K562 (cell line): ENCODE measurements at regions not wholly inside any gene's neighbourhood (a gene's known extent, or its start where the extent isn't known, plus 50 kb on each side); places are given as distances from the start of the nearest gene placed in this dataset.

ENCODE experiments used
- CBX2 ChIP-seq: fragments of 200-600 bp; sonication (generic); IDR thresholded peaks from one replicate; pipeline ENCODE4 v1.6.1; 2012; ENCODE audit warnings: mild to moderate bottlenecking, low read length, inconsistent platforms; ENCODE audit not compliant: insufficient read depth, poor library complexity, severe bottlenecking
- E2F1 ChIP-seq: sonication (generic); formaldehyde crosslinking; IDR thresholded peaks from 2 replicates; pipeline ENCODE4 v1.8.1; 2023; ENCODE audit warnings: mild to moderate bottlenecking, missing genetic modification reagents, moderate library complexity
- GMEB1 ChIP-seq: fragments of 250-450 bp; sonication (Bioruptor Pico); IDR thresholded peaks from 2 replicates; pipeline ENCODE4 v1.4.0; 2020; ENCODE audit warnings: mild to moderate bottlenecking
- MAX ChIP-seq: sonication (generic); formaldehyde crosslinking; IDR thresholded peaks from 2 replicates; pipeline ENCODE4 v1.9.0; 2022; ENCODE audit warnings: mild to moderate bottlenecking, missing genetic modification reagents
- MTA1 ChIP-seq: fragments of 450-650 bp; IDR thresholded peaks from 2 replicates; pipeline ENCODE4 v1.6.1; 2017; ENCODE audit warnings: borderline replicate concordance
- POLR2A ChIP-seq: fragments of 450-650 bp; conservative IDR thresholded peaks from 2 replicates; pipeline ENCODE4 v1.6.1; 2016
- TGIF2 ChIP-seq: sonication (generic); formaldehyde crosslinking; IDR thresholded peaks from 2 replicates; pipeline ENCODE4 v1.8.1; 2022; ENCODE audit warnings: mild to moderate bottlenecking, missing genetic modification reagents, moderate library complexity
- YY1 ChIP-seq, 3 experiments: IDR thresholded peaks; 2 replicates each; pipeline ENCODE4 v1.6.1; 2011; ENCODE audit warnings: low read length in 2 of 3, mild to moderate bottlenecking in 2 of 3, moderate library complexity in 2 of 3, borderline replicate concordance in 1 of 3, control low read depth in 1 of 3, low read depth in 1 of 3; ENCODE audit not compliant: insufficient read depth in 3 of 3, insufficient replicate concordance in 2 of 3, control insufficient read depth in 1 of 3, insufficient read length in 1 of 3; ENCODE audit errors: extremely low read depth in 1 of 3
- ZNF12 ChIP-seq: sonication (generic); formaldehyde crosslinking; IDR thresholded peaks from 2 replicates; pipeline ENCODE4 v1.4.0; 2020; ENCODE audit warnings: mild to moderate bottlenecking, missing genetic modification reagents
- ZNF121 ChIP-seq: sonication (generic); formaldehyde crosslinking; conservative IDR thresholded peaks from 2 replicates; pipeline ENCODE4 v1.8.0; 2022; ENCODE audit warnings: missing genetic modification reagents
- ZNF766 ChIP-seq: fragments of 200-800 bp; sonication (Bioruptor generic); conservative IDR thresholded peaks from 2 replicates; pipeline ENCODE4 v1.6.1; 2016; ENCODE audit warnings: missing genetic modification characterization, missing compliant biosample characterization
- TF ChIP-seq, protein P1 (sequence below), 3 experiments: IDR thresholded peaks in 2 of 3; conservative IDR thresholded peaks in 1 of 3; 2 replicates each; pipeline ENCODE4 v1.5.1; 2011 to 2012; ENCODE audit warnings: low read length in 3 of 3, mild to moderate bottlenecking in 3 of 3, control low read depth in 2 of 3, improper control_type of control experiment in 1 of 3, inconsistent platforms in 1 of 3, low read depth in 1 of 3, mixed read lengths in 1 of 3, moderate library complexity in 1 of 3; ENCODE audit not compliant: insufficient read depth in 2 of 3

- no peak for TF ChIP-seq ZNF121 (CRISPR knock-in tag)
- TF ChIP-seq, protein P1, sequence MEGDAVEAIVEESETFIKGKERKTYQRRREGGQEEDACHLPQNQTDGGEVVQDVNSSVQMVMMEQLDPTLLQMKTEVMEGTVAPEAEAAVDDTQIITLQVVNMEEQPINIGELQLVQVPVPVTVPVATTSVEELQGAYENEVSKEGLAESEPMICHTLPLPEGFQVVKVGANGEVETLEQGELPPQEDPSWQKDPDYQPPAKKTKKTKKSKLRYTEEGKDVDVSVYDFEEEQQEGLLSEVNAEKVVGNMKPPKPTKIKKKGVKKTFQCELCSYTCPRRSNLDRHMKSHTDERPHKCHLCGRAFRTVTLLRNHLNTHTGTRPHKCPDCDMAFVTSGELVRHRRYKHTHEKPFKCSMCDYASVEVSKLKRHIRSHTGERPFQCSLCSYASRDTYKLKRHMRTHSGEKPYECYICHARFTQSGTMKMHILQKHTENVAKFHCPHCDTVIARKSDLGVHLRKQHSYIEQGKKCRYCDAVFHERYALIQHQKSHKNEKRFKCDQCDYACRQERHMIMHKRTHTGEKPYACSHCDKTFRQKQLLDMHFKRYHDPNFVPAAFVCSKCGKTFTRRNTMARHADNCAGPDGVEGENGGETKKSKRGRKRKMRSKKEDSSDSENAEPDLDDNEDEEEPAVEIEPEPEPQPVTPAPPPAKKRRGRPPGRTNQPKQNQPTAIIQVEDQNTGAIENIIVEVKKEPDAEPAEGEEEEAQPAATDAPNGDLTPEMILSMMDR (IDR thresholded peaks at IDR 0.05 in 2 of 3, conservative IDR thresholded peaks at IDR 0.05 in 1 of 3; ENCODE audit: insufficient read depth in 2 of 3, low read depth in 1 of 3, low read length in 3 of 3), result no peak
- no peak for TF ChIP-seq E2F1 (CRISPR knock-in tag)
- no peak for TF ChIP-seq YY1 (IDR thresholded peaks at IDR 0.05; ENCODE audit: borderline replicate concordance in 1 of 3, control insufficient read depth in 1 of 3, extremely low read depth in 1 of 3, insufficient read depth in 3 of 3, insufficient read length in 1 of 3, insufficient replicate concordance in 2 of 3, low read depth in 1 of 3, low read length in 2 of 3)
- TF ChIP-seq POLR2A, result no peak
- TF ChIP-seq CBX2, result no peak
- TF ChIP-seq GMEB1 (CRISPR knock-in tag), result no peak
- TF ChIP-seq MAX (CRISPR knock-in tag), result no peak
- no peak for TF ChIP-seq ZNF766
- no peak for TF ChIP-seq ZNF12 (CRISPR knock-in tag)
- no peak for TF ChIP-seq MTA1
- no peak for TF ChIP-seq TGIF2 (CRISPR knock-in tag)
Observed at GRCh38 chr7:32416846-32417245, 73.3 kb downstream of the LSM5 start.
